ENCODE measurements at regions not wholly inside any gene's neighbourhood (a gene's known extent, or its start where the extent isn't known, plus 50 kb on each side); places are given as distances from the start of the nearest gene placed in this dataset.

DNA sequence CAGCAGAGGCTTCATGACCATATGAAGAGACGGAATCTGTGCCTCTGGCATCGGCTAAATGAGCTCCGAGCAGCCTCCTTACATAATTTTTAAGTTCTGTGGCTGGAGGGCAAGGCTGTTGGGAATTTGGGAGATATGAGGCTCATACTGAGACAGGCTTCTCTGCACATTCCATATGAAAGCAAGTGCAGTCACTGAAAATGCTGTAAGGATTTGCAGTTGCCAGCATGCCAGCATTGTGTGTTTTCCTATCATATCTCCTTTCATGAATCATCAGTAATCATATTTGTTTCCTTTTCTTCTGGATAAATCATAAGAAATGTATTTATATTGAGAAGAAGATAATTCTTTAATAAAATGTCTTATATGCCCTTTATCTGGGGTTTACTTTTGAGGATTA lies 775.4 kb downstream of the SEMA5A start:
- H2BK15ac ChIP-seq (ENCODE audit: low read length) = no peak overlapping the region
- H3K14ac ChIP-seq (ENCODE audit: insufficient read length) = no peak overlapping the region
- H2BK120ac ChIP-seq (replicated peaks; ENCODE audit: low read depth, low read length) = no peak overlapping the region
- no peak for TF ChIP-seq CHD1 (IDR thresholded peaks at IDR 0.05; ENCODE audit: low read depth, low read length)
- no peak for TF ChIP-seq RFX5 (IDR thresholded peaks at IDR 0.05; ENCODE audit: borderline replicate concordance, low read depth, low read length)
- TF ChIP-seq RAD21 (IDR thresholded peaks at IDR 0.05 in 1 of 2, conservative IDR thresholded peaks at IDR 0.05 in 1 of 2; ENCODE audit: low read depth in 2 of 2, low read length in 2 of 2) = no peak
- TF ChIP-seq SIRT6 (IDR thresholded peaks at IDR 0.05; ENCODE audit: low read length) = no peak
- TF ChIP-seq TBP (IDR thresholded peaks at IDR 0.05; ENCODE audit: low read depth, low read length) = no peak
- no peak for TF ChIP-seq CTBP2 (IDR thresholded peaks at IDR 0.05; ENCODE audit: borderline replicate concordance, insufficient read depth, insufficient read length, low read length)
- no peak for TF ChIP-seq KDM1A (IDR thresholded peaks at IDR 0.05; ENCODE audit: borderline replicate concordance, low read length)
- TF ChIP-seq CHD2 (IDR thresholded peaks at IDR 0.05; ENCODE audit: low read length) = no peak
- no peak for TF ChIP-seq BRCA1 (IDR thresholded peaks at IDR 0.05; ENCODE audit: low read depth, low read length)
- TF ChIP-seq BACH1 (IDR thresholded peaks at IDR 0.05; ENCODE audit: low read length) = no peak
- TF ChIP-seq POU5F1 (IDR thresholded peaks at IDR 0.05; ENCODE audit: low read depth, low read length) = no peak
- no peak for TF ChIP-seq TAF7 (optimal IDR thresholded peaks at IDR 0.05; ENCODE audit: borderline replicate concordance, low read depth, low read length)
- no peak for TF ChIP-seq GTF2F1 (IDR thresholded peaks at IDR 0.05; ENCODE audit: borderline replicate concordance, low read depth, low read length)
- no peak for TF ChIP-seq KDM5A (IDR thresholded peaks at IDR 0.05; ENCODE audit: low read length)
- TF ChIP-seq MAFK (IDR thresholded peaks at IDR 0.05; ENCODE audit: low read depth, low read length) = no peak
- no peak for TF ChIP-seq NANOG (IDR thresholded peaks at IDR 0.05; ENCODE audit: insufficient read depth, low read depth, low read length, poor library complexity, severe bottlenecking)
- 91% methylated on average over 3 of the region's 3 CpGs; no CpG with 5 or more reads in 1 of the 2 experiments for WGBS, 2 experiments (ENCODE audit: extremely low coverage in 1 of 2, insufficient coverage in 1 of 2, insufficient read length in 1 of 2, insufficient replicate concordance in 2 of 2, low coverage in 1 of 2, low lambda C conversion rate in 2 of 2, missing lambda C conversion rate in 1 of 2)
- no peak overlapping the region for H2BK20ac ChIP-seq (ENCODE audit: low read length)
- H4K91ac ChIP-seq (replicated peaks; ENCODE audit: insufficient read length, low read length) = no peak overlapping the region
- no peaks in the 10 kb centered on the region for H3K27me3 ChIP-seq (replicated peaks in 1 of 4; ENCODE audit: control insufficient read depth in 3 of 4, extremely low read depth in 1 of 4, insufficient read depth in 3 of 4, low read length in 3 of 4)
- no peak for DNase-seq (ENCODE audit: low read depth in 1 of 2, low spot score in 2 of 2)
- H3K56ac ChIP-seq (replicated peaks; ENCODE audit: insufficient read length, low read depth, low read length) = no peak overlapping the region
- H3K23me2 ChIP-seq (ENCODE audit: low read depth, low read length) = no peaks in the 10 kb centered on the region
- H3K4me3 ChIP-seq (ENCODE audit: extremely low read depth in 1 of 4, insufficient read depth in 2 of 4, low read depth in 3 of 4, low read length in 4 of 4) = no peak overlapping the region
- H3K18ac ChIP-seq (ENCODE audit: extremely low read depth, low read length) = no peak overlapping the region
- no peak overlapping the region for H4K5ac ChIP-seq (ENCODE audit: insufficient read length, low read depth, low read length)
- H2BK12ac ChIP-seq (ENCODE audit: low read depth, low read length) = no peak overlapping the region
- no peaks in the 10 kb centered on the region for H3K79me1 ChIP-seq (ENCODE audit: low read depth, low read length)
- H4K20me1 ChIP-seq (replicated peaks in 1 of 2; ENCODE audit: control insufficient read depth in 1 of 2, insufficient read depth in 2 of 2, low read length in 2 of 2) = no peaks in the 10 kb centered on the region
- no peak overlapping the region for H3K27ac ChIP-seq (ENCODE audit: low read depth, low read length)
- H3K4me1 ChIP-seq (replicated peaks in 1 of 4; ENCODE audit: control insufficient read depth in 3 of 4, insufficient read depth in 4 of 4, low read length in 3 of 4) = no peaks in the 10 kb centered on the region
- H3K36me3 ChIP-seq (ENCODE audit: control insufficient read depth in 2 of 4, insufficient read depth in 4 of 4, low read length in 3 of 4) = no peaks in the 10 kb centered on the region
- H3K4ac ChIP-seq (replicated peaks; ENCODE audit: insufficient read length, low read depth, low read length) = no peak overlapping the region
- H3K4me2 ChIP-seq (ENCODE audit: insufficient read depth in 1 of 2, low read depth in 2 of 2, low read length in 2 of 2) = no peak overlapping the region
- H3K9ac ChIP-seq (replicated peaks in 1 of 4; ENCODE audit: extremely low read depth in 1 of 4, low read depth in 3 of 4, low read length in 3 of 4) = no peak overlapping the region
- no peak overlapping the region for H4K8ac ChIP-seq (ENCODE audit: extremely low read depth, insufficient read depth, low read length)
- POLR2A ChIA-PET (ENCODE audit: partially characterized antibody) = no interaction called here
- H2BK5ac ChIP-seq (ENCODE audit: low read depth, low read length) = no peak overlapping the region
- FAIRE-seq = no peak
- H3K23ac ChIP-seq (ENCODE audit: insufficient read length) = no peak overlapping the region
- CTCF ChIA-PET (ENCODE audit: partially characterized antibody) = interaction anchor here (0.7 to 1.7 kb wide), 3 partner anchors 14 to 834 kb away, joined by 3 to 4 read pairs (median 3); no protein-coding TSS in a partner anchor
- H3K9me3 ChIP-seq (ENCODE audit: insufficient read depth in 2 of 2, low read depth in 1 of 2, low read length in 1 of 2) = no peaks in the 10 kb centered on the region
- H3K79me2 ChIP-seq (ENCODE audit: control insufficient read depth in 1 of 2, insufficient read depth in 2 of 2, low read length in 2 of 2) = no peaks in the 10 kb centered on the region
- no peak overlapping the region for H2AFZ ChIP-seq (ENCODE audit: low read length)
- no peak overlapping the region for H2AK5ac ChIP-seq (ENCODE audit: low read depth, low read length)

Measured in H1 (cell line).